HG02852 (cell line): ENCODE measurements at regions not wholly inside any gene's neighbourhood (a gene's known extent, or its start where the extent isn't known, plus 50 kb on each side); places are given as distances from the start of the nearest gene placed in this dataset.

ENCODE experiments used
- ATAC-seq: cut with Tn5 transposase; IDR thresholded peaks from one replicate; pipeline ENCODE4 v1.9.1; 2021; ENCODE audit warnings: mild to moderate bottlenecking, moderate library complexity; ENCODE audit not compliant: unreplicated experiment

- no peak for ATAC-seq
Measured at GRCh38 chr22:22417495-22418162, 90.9 kb downstream of the ZNF280B start.

- ATAC-seq = no peak
Measured at GRCh38 chr22:22418163-22418549, 90.4 kb downstream of the ZNF280B start.

- no peak for ATAC-seq
Measured at GRCh38 chr22:22418957-22419356, 89.6 kb downstream of the ZNF280B start.

GRCh38 chr22:22420580-22420979, 88.0 kb downstream of the ZNF280B start:
- ATAC-seq = no peak

GRCh38 chr22:22421392-22421791, 87.2 kb downstream of the ZNF280B start:
- no peak for ATAC-seq

- peak; percentile 96 for ATAC-seq
Measured at GRCh38 chr22:22422629-22423112, 85.9 kb downstream of the ZNF280B start.

- no peak for ATAC-seq
Measured at GRCh38 chr22:22423681-22424080, 84.9 kb downstream of the ZNF280B start.

- ATAC-seq = no peak
Measured at GRCh38 chr22:22424210-22424800, 84.2 kb downstream of the ZNF280B start.

- ATAC-seq = no peak
Measured at GRCh38 chr22:22424956-22425355, 83.6 kb downstream of the ZNF280B start.

- ATAC-seq = no peak
Measured at GRCh38 chr22:22425356-22425755, 83.2 kb downstream of the ZNF280B start.

- no peak for ATAC-seq
Measured at GRCh38 chr22:22425783-22426624, 82.5 kb downstream of the ZNF280B start.

- ATAC-seq = no peak
Measured at GRCh38 chr22:22427542-22428065, 80.9 kb downstream of the ZNF280B start.

GRCh38 chr22:22428222-22429098, 80.1 kb downstream of the ZNF280B start:
- ATAC-seq = no peak

- ATAC-seq = no peak
Measured at GRCh38 chr22:22429369-22430108, 79.0 kb downstream of the ZNF280B start.

- ATAC-seq = no peak
Measured at GRCh38 chr22:22430111-22430820, 78.3 kb downstream of the ZNF280B start.

- no peak for ATAC-seq
Measured at GRCh38 chr22:22431271-22432220, 77.0 kb downstream of the ZNF280B start.

GRCh38 chr22:22432479-22432878, 76.1 kb downstream of the ZNF280B start:
- no peak for ATAC-seq

- no peak for ATAC-seq
Measured at GRCh38 chr22:22432937-22433336, 75.6 kb downstream of the ZNF280B start.
